ENCODE measurements at regions not wholly inside any gene's neighbourhood (a gene's known extent, or its start where the extent isn't known, plus 50 kb on each side); places are given as distances from the start of the nearest gene placed in this dataset.

- TF ChIP-seq CTCF (IDR thresholded peaks at IDR 0.05) (no peak), POLR2A (IDR thresholded peaks at IDR 0.05) (no peak)
Measured at GRCh38 chrX:113959912-113960626, 623.8 kb upstream of the HTR2C start.
